SK-N-MC (cell line): ENCODE measurements at regions not wholly inside any gene's neighbourhood (a gene's known extent, or its start where the extent isn't known, plus 50 kb on each side); places are given as distances from the start of the nearest gene placed in this dataset.
"Not testable (repeated sequence)": the region's sequence is repeated elsewhere in the genome, so short reads cannot be mapped to it uniquely, and the experiment has no call there.

Experiments used
- EZH2 ChIP-seq: fragments of 200-600 bp; sonication (generic); IDR thresholded peaks from one replicate; pipeline ENCODE4 v1.6.1; 2017; ENCODE audit warnings: antibody characterized with exemption
- FOXP2 ChIP-seq: optimal IDR thresholded peaks from 2 replicates; pipeline ENCODE3; 2011; ENCODE audit warnings: mild to moderate bottlenecking, moderate library complexity; ENCODE audit not compliant: insufficient read depth; ENCODE audit errors: extremely low read length, control extremely low read depth

DNA sequence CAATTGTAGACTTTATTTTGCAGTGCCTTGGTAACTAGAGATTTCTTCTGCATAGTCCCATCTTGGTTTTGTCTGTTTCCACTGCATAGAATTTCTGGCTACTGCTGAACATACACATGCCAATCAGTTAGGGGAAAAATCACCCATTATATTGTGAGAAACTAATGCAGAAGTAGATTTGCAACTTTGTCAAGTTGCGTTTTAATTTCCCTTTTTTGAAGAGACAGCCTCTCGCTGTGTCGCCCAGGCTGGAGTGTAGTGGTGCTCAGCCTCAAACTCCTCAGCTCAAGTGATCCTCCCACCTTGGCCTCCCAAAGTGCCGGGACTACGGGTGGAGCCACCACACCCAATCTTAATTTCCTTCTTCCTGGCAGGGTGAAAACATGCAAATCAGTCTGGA lies 83.1 kb upstream of the WSB1 start:
- TF ChIP-seq FOXP2, EZH2: not testable (repeated sequence)
